Caco-2 (cell line): ENCODE measurements at regions not wholly inside any gene's neighbourhood (a gene's known extent, or its start where the extent isn't known, plus 50 kb on each side); places are given as distances from the start of the nearest gene placed in this dataset.
"Not testable (repeated sequence)": the region's sequence is repeated elsewhere in the genome, so short reads cannot be mapped to it uniquely, and the experiment has no call there.

Source experiments
- BruUV-seq: library from RNA; stranded (reverse); fragments of 400-500 nt; replicated peaks from 2 replicates; lab custom pipeline; 2021; lab: Mats Ljungman, UMichigan
- CTCF ChIA-PET: fragments of 300-600 bp; sonication (Branson Sonifier 250); formaldehyde crosslinking; loops from one replicate; lab custom pipeline; 2022; ENCODE audit warnings: antibody characterized with exemption; lab: Charles Lee
- POLR2A ChIA-PET: fragments of 300-600 bp; sonication (Branson Sonifier 250); formaldehyde crosslinking; loops from one replicate; lab custom pipeline; 2022; ENCODE audit warnings: antibody characterized with exemption; lab: Charles Lee
- DNase-seq, 2 experiments: peaks; one replicate each; pipeline versions ENCODE4 v3.0.0 to v3.0.0-alpha.2; 2020 to 2022
- H3K27me3 ChIP-seq: replicated peaks from 2 replicates; pipeline ENCODE4 v1.6.0; 2011; ENCODE audit warnings: low read length; ENCODE audit not compliant: control insufficient read depth, insufficient read depth
- H3K36me3 ChIP-seq: 2 replicates; pipeline ENCODE4 v1.5.1; 2011; ENCODE audit warnings: low read length; ENCODE audit not compliant: control insufficient read depth, insufficient read depth
- H3K4me1 ChIP-seq: fragments of 250-450 bp; sonication (Bioruptor Pico); 2 replicates; pipeline ENCODE4 v1.5.1; 2020; ENCODE audit warnings: mild to moderate bottlenecking
- H3K4me3 ChIP-seq: 2 replicates; pipeline ENCODE4 v1.5.1; 2011; ENCODE audit warnings: low read depth, mild to moderate bottlenecking, control low read depth, low read length
- H3K9me3 ChIP-seq: fragments of 250-450 bp; sonication (Bioruptor Pico); 2 replicates; pipeline ENCODE4 v1.5.1; 2020; ENCODE audit warnings: mild to moderate bottlenecking, moderate library complexity
- H3K27ac Mint-ChIP-seq: one replicate; pipeline ENCODE4 v1.8.0; 2022; ENCODE audit warnings: mixed read lengths; ENCODE audit not compliant: unreplicated experiment
- H3K27me3 Mint-ChIP-seq: one replicate; pipeline ENCODE4 v1.8.0; 2022; ENCODE audit warnings: mixed read lengths; ENCODE audit not compliant: insufficient read depth, unreplicated experiment
- H3K36me3 Mint-ChIP-seq: one replicate; pipeline ENCODE4 v1.8.0; 2022; ENCODE audit warnings: mild to moderate bottlenecking, mixed read lengths; ENCODE audit not compliant: insufficient read depth, unreplicated experiment
- H3K4me1 Mint-ChIP-seq: one replicate; pipeline ENCODE4 v1.8.0; 2022; ENCODE audit warnings: low read depth, mixed read lengths; ENCODE audit not compliant: unreplicated experiment
- H3K4me3 Mint-ChIP-seq: one replicate; pipeline ENCODE4 v1.8.0; 2022; ENCODE audit warnings: mild to moderate bottlenecking, moderate library complexity, mixed read lengths; ENCODE audit not compliant: unreplicated experiment
- H3K9me3 Mint-ChIP-seq: one replicate; pipeline ENCODE4 v1.8.0; 2022; ENCODE audit warnings: mixed read lengths; ENCODE audit not compliant: unreplicated experiment
- CTCF ChIP-seq, 2 experiments: fragments of 200-600 bp in 1 of 2; IDR thresholded peaks; 1 replicate in 1 of 2; 2 replicates in 1 of 2; pipeline versions ENCODE4 v1.5.1 to v1.8.0; 2011 to 2022; ENCODE audit warnings: antibody characterized with exemption in 1 of 2, control low read depth in 1 of 2, inconsistent platforms in 1 of 2, low read depth in 1 of 2, low read length in 1 of 2, mild to moderate bottlenecking in 1 of 2, moderate library complexity in 1 of 2; ENCODE audit not compliant: insufficient read depth in 1 of 2, severe bottlenecking in 1 of 2, unreplicated experiment in 1 of 2
- intact Hi-C: fragments of 100-400 bp; cut with micrococcal nuclease; formaldehyde crosslinking; loops from one replicate; pipeline ENCODE4 v1.10.0; 2022; ENCODE audit not compliant: unreplicated experiment

DNA sequence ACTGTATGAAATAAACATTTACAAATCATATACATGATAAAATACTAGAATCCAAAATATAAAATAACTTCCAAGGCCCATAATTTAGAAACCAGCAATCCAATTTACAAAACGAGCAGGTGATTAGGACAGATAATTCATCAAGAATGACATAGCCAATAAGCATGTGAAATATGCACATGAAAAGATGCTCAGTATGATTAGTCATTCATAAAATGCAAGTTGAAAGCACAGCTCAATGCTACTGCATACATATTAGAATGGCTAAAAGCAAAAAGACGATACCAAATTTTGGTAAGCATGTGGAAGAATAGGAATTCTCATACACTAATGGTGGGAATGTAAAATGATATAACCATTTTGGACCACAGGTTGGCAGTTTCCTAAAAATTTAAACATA is 837.2 kb upstream of the MIR17HG start:
- BruUV-seq = no TSS peak
- no peaks in the 10 kb centered on the region for H3K27me3 ChIP-seq
- H3K4me3 Mint-ChIP-seq = no peak overlapping the region
- no peaks in the 10 kb centered on the region for H3K36me3 ChIP-seq
- no peak overlapping the region for H3K4me3 ChIP-seq
- POLR2A ChIA-PET = no interaction called here
- TF ChIP-seq CTCF (IDR thresholded peaks at IDR 0.05; ENCODE audit: insufficient read depth in 1 of 2, low read depth in 1 of 2, low read length in 1 of 2, severe bottlenecking in 1 of 2, unreplicated experiment in 1 of 2) = no peak
- CTCF ChIA-PET = no interaction called here
- no peaks in the 10 kb centered on the region for H3K27me3 Mint-ChIP-seq
- DNase-seq = no peak
- peaks cover 6% of the 10 kb centered on the region for H3K4me1 ChIP-seq
- intact Hi-C loops = no loop called here
- peaks cover 9% of the 10 kb centered on the region for H3K9me3 Mint-ChIP-seq
- no peaks in the 10 kb centered on the region for H3K9me3 ChIP-seq
- no peaks in the 10 kb centered on the region for H3K36me3 Mint-ChIP-seq
- H3K4me1 Mint-ChIP-seq = peaks cover 5% of the 10 kb centered on the region
- H3K27ac Mint-ChIP-seq = no peak overlapping the region

DNA sequence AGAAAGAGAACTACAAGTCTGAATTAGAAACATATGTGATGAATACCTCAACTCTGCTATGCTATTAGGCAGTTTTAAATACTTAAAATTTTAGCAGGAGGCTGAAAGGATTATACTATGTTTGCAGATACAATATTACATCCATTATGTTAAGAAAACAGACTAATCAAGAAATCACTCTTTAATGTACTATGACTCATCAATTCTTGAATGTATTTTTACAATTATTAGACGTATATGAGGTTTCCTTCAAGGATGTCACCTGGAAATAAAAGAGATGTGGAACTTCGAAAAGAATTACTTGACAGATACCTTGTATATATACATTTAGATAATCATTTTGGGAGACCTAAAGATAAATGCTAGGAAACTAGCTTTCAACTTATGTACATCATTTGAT is 835.6 kb upstream of the MIR17HG start:
- Histone ChIP-seq H3K9me3 (no peaks in the 10 kb centered on the region), H3K36me3 (no peaks in the 10 kb centered on the region), H3K27me3 (no peaks in the 10 kb centered on the region), H3K4me1 (no peaks in the 10 kb centered on the region), H3K4me3 (no peak overlapping the region)
- DNase-seq = no peak
- Mint-ChIP-seq H3K27ac (no peak overlapping the region), H3K27me3 (no peaks in the 10 kb centered on the region), H3K9me3 (peaks cover 9% of the 10 kb centered on the region), H3K4me1 (no peaks in the 10 kb centered on the region), H3K36me3 (no peaks in the 10 kb centered on the region), H3K4me3 (no peak overlapping the region)
- CTCF ChIA-PET = no interaction called here
- intact Hi-C loops = no loop called here
- no peak for TF ChIP-seq CTCF (IDR thresholded peaks at IDR 0.05; ENCODE audit: insufficient read depth in 1 of 2, low read depth in 1 of 2, low read length in 1 of 2, severe bottlenecking in 1 of 2, unreplicated experiment in 1 of 2)
- POLR2A ChIA-PET = no interaction called here
- BruUV-seq = no TSS peak

GRCh38 chr13:90514712-90515111 is 832.8 kb upstream of the MIR17HG start:
- not testable (repeated sequence) for H3K4me3 ChIP-seq, BruUV-seq

GRCh38 chr13:90518417-90518816 is 829.1 kb upstream of the MIR17HG start:
- ChIA-PET CTCF (no interaction called here), POLR2A (no interaction called here)
- Histone ChIP-seq H3K27me3 (no peaks in the 10 kb centered on the region), H3K36me3 (no peaks in the 10 kb centered on the region), H3K4me1 (no peaks in the 10 kb centered on the region), H3K4me3 (no peak overlapping the region), H3K9me3 (peaks cover 18% of the 10 kb centered on the region)
- Mint-ChIP-seq H3K9me3 (peaks cover 27% of the 10 kb centered on the region), H3K27me3 (no peaks in the 10 kb centered on the region), H3K4me1 (no peaks in the 10 kb centered on the region), H3K27ac (no peak overlapping the region), H3K4me3 (no peak overlapping the region), H3K36me3 (no peaks in the 10 kb centered on the region)
- TF ChIP-seq CTCF (IDR thresholded peaks at IDR 0.05; ENCODE audit: insufficient read depth in 1 of 2, low read depth in 1 of 2, low read length in 1 of 2, severe bottlenecking in 1 of 2, unreplicated experiment in 1 of 2) = no peak
- BruUV-seq = no TSS peak
- no peak for DNase-seq
- intact Hi-C loops = no loop called here

More at GRCh38 chr13:90514712-90515111, 832.8 kb upstream of the MIR17HG start:
- DNase-seq, H3K4me1 ChIP-seq, H3K36me3 ChIP-seq, H3K4me3 Mint-ChIP-seq, H3K9me3 Mint-ChIP-seq, CTCF ChIA-PET, H3K36me3 Mint-ChIP-seq, H3K27ac Mint-ChIP-seq, H3K27me3 Mint-ChIP-seq, POLR2A ChIA-PET, H3K4me1 Mint-ChIP-seq, H3K27me3 ChIP-seq, H3K9me3 ChIP-seq, intact Hi-C loops: not testable (repeated sequence)
